ENCODE measurements at regions not wholly inside any gene's neighbourhood (a gene's known extent, or its start where the extent isn't known, plus 50 kb on each side); places are given as distances from the start of the nearest gene placed in this dataset.

DNA sequence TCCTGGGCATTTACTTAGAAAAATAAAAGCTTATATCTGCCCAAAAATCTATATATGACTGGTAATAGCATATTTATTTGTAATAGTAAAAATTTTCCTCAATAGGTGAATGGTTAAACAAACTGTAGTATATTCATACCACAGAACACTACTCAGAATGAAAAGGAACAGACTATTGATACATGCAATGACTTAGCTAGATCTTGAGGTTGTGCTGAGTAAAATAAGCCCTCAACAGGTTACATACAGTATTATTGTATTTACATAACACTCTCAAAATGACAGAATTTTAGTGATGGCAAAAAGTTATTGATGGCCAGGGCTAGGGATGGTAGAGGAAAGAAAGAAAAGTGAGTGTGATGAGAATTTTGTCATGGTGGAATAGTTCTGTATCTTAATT, 178.4 kb downstream of the BMP4 start:
- no peak overlapping the region for H3K4me3 ChIP-seq (ENCODE audit: low read depth, low read length, poor library complexity, severe bottlenecking)
- H3K79me2 ChIP-seq (ENCODE audit: insufficient read depth, low read length) = no peaks in the 10 kb centered on the region
- H3K9me2 ChIP-seq (ENCODE audit: low read depth, low read length) = no peaks in the 10 kb centered on the region
- H3K9me3 ChIP-seq (ENCODE audit: low read length) = no peaks in the 10 kb centered on the region
- no peaks in the 10 kb centered on the region for H3K4me1 ChIP-seq (ENCODE audit: insufficient read depth, low read length, severe bottlenecking)
- no peaks in the 10 kb centered on the region for H4K20me1 ChIP-seq (ENCODE audit: insufficient read depth, low read length)
- H3K4me2 ChIP-seq (ENCODE audit: low read length) = no peak overlapping the region
- H3K36me3 ChIP-seq (ENCODE audit: insufficient read depth, low read length) = no peaks in the 10 kb centered on the region
- H3K9ac ChIP-seq (ENCODE audit: low read length) = no peak overlapping the region
- no peaks in the 10 kb centered on the region for H3F3A ChIP-seq (ENCODE audit: insufficient read depth, low read length)
- TF ChIP-seq, protein P1, sequence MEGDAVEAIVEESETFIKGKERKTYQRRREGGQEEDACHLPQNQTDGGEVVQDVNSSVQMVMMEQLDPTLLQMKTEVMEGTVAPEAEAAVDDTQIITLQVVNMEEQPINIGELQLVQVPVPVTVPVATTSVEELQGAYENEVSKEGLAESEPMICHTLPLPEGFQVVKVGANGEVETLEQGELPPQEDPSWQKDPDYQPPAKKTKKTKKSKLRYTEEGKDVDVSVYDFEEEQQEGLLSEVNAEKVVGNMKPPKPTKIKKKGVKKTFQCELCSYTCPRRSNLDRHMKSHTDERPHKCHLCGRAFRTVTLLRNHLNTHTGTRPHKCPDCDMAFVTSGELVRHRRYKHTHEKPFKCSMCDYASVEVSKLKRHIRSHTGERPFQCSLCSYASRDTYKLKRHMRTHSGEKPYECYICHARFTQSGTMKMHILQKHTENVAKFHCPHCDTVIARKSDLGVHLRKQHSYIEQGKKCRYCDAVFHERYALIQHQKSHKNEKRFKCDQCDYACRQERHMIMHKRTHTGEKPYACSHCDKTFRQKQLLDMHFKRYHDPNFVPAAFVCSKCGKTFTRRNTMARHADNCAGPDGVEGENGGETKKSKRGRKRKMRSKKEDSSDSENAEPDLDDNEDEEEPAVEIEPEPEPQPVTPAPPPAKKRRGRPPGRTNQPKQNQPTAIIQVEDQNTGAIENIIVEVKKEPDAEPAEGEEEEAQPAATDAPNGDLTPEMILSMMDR (IDR thresholded peaks at IDR 0.05; ENCODE audit: low read length) = no peak
- no peak for TF ChIP-seq EZH2 (IDR thresholded peaks at IDR 0.05; ENCODE audit: borderline replicate concordance, low read length)
- H3K27me3 ChIP-seq (ENCODE audit: insufficient read depth, low read length) = no peaks in the 10 kb centered on the region
- H3K27ac ChIP-seq (ENCODE audit: low read depth, low read length, poor library complexity, severe bottlenecking) = no peak overlapping the region
- H2AFZ ChIP-seq (ENCODE audit: low read length) = no peak overlapping the region

DNA sequence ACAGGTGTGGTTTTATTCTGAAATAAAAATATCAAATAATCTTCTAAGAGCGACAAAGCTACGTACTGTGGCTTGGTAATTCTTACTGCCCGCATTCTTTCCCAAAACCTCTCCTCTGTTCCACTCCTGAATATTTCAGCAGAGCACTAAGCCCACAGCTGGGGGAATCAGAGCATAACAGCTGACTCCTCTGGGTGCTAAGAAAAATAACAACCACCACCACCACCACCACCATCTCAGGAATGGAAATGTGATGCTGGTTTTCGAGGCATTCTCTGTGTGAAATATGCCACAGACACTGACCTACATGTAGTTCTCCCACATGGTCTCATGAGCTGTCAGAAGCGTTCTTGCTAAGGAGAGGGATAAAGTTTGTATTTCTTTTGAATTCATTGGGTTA, 183.7 kb downstream of the BMP4 start:
- no peaks in the 10 kb centered on the region for H3K4me1 ChIP-seq (ENCODE audit: insufficient read depth, low read length, severe bottlenecking)
- no peak overlapping the region for H2AFZ ChIP-seq (ENCODE audit: low read length)
- no peaks in the 10 kb centered on the region for H3F3A ChIP-seq (ENCODE audit: insufficient read depth, low read length)
- H4K20me1 ChIP-seq (ENCODE audit: insufficient read depth, low read length) = no peaks in the 10 kb centered on the region
- no peak overlapping the region for H3K9ac ChIP-seq (ENCODE audit: low read length)
- TF ChIP-seq EZH2 (IDR thresholded peaks at IDR 0.05; ENCODE audit: borderline replicate concordance, low read length) = no peak
- TF ChIP-seq, protein P1 (IDR thresholded peaks at IDR 0.05; ENCODE audit: low read length) = no peak
- no peaks in the 10 kb centered on the region for H3K79me2 ChIP-seq (ENCODE audit: insufficient read depth, low read length)
- no peak overlapping the region for H3K27ac ChIP-seq (ENCODE audit: low read depth, low read length, poor library complexity, severe bottlenecking)
- H3K9me2 ChIP-seq (ENCODE audit: low read depth, low read length) = no peaks in the 10 kb centered on the region
- H3K4me2 ChIP-seq (ENCODE audit: low read length) = no peak overlapping the region
- H3K27me3 ChIP-seq (ENCODE audit: insufficient read depth, low read length) = no peaks in the 10 kb centered on the region
- H3K36me3 ChIP-seq (ENCODE audit: insufficient read depth, low read length) = no peaks in the 10 kb centered on the region
- H3K4me3 ChIP-seq (ENCODE audit: low read depth, low read length, poor library complexity, severe bottlenecking) = no peak overlapping the region
- no peaks in the 10 kb centered on the region for H3K9me3 ChIP-seq (ENCODE audit: low read length)

DNA sequence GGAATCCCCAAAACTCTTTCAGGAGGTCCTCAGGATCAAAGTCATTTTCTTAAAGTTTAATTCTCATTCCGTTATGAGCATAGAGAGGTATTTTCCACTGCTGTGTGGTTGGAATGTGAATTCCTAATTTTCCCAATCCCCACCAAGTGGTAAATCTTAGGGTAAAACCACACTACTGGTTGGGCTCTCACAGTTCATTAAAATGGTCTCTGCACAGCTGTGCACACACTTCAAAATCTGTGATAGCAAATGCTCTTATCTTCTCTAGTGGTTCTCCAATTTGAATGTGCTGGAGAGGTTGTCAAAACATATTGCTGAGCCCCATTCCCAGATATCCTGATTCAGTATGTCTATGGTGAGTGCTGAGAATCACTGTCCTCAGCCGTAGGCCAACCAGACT, 189.1 kb downstream of the BMP4 start:
- H3K9me2 ChIP-seq (ENCODE audit: low read depth, low read length) = no peaks in the 10 kb centered on the region
- TF ChIP-seq EZH2 (IDR thresholded peaks at IDR 0.05; ENCODE audit: borderline replicate concordance, low read length) = no peak
- TF ChIP-seq, protein P1 (IDR thresholded peaks at IDR 0.05; ENCODE audit: low read length) = no peak

More for the DNA sequence above, 189.1 kb downstream of the BMP4 start:
- H3K27me3 ChIP-seq (ENCODE audit: insufficient read depth, low read length) = no peaks in the 10 kb centered on the region
- H3K36me3 ChIP-seq (ENCODE audit: insufficient read depth, low read length) = no peaks in the 10 kb centered on the region
- H3K9ac ChIP-seq (ENCODE audit: low read length) = no peak overlapping the region
- no peak overlapping the region for H3K27ac ChIP-seq (ENCODE audit: low read depth, low read length, poor library complexity, severe bottlenecking)
- H3K4me2 ChIP-seq (ENCODE audit: low read length) = no peak overlapping the region
- H3F3A ChIP-seq (ENCODE audit: insufficient read depth, low read length) = no peaks in the 10 kb centered on the region
- no peaks in the 10 kb centered on the region for H4K20me1 ChIP-seq (ENCODE audit: insufficient read depth, low read length)
- no peaks in the 10 kb centered on the region for H3K4me1 ChIP-seq (ENCODE audit: insufficient read depth, low read length, severe bottlenecking)
- no peaks in the 10 kb centered on the region for H3K79me2 ChIP-seq (ENCODE audit: insufficient read depth, low read length)
- no peak overlapping the region for H3K4me3 ChIP-seq (ENCODE audit: low read depth, low read length, poor library complexity, severe bottlenecking)
- H2AFZ ChIP-seq (ENCODE audit: low read length) = no peak overlapping the region
- no peaks in the 10 kb centered on the region for H3K9me3 ChIP-seq (ENCODE audit: low read length)
